ENCODE measurements at regions not wholly inside any gene's neighbourhood (a gene's known extent, or its start where the extent isn't known, plus 50 kb on each side); places are given as distances from the start of the nearest gene placed in this dataset.

- Histone ChIP-seq H3K27ac (ENCODE audit: control insufficient read depth, insufficient read depth, low read length) (no peak overlapping the region), H3K79me2 (ENCODE audit: control insufficient read depth, insufficient read depth, low read length) (no peaks in the 10 kb centered on the region), H3K27me3 (ENCODE audit: control insufficient read depth, extremely low read depth, insufficient read depth, low read length) (peaks cover 3% of the 10 kb centered on the region), H3K4me1 (ENCODE audit: control insufficient read depth, extremely low read depth, insufficient read depth, low read length) (no peaks in the 10 kb centered on the region), H4K20me1 (ENCODE audit: control insufficient read depth, extremely low read depth, insufficient read depth, low read length) (no peaks in the 10 kb centered on the region), H3K9me3 (ENCODE audit: control insufficient read depth, low read depth, low read length) (no peaks in the 10 kb centered on the region), H3K9ac (ENCODE audit: control insufficient read depth, extremely low read depth, insufficient read depth, low read length) (no peak overlapping the region), H3K9me1 (ENCODE audit: control insufficient read depth, extremely low read depth, insufficient read depth, low read length) (no peaks in the 10 kb centered on the region), H3K4me3 (ENCODE audit: control insufficient read depth in 2 of 3, extremely low read depth in 1 of 3, insufficient read depth in 2 of 3, low read depth in 1 of 3, low read length in 3 of 3) (no peak overlapping the region), H3K36me3 (ENCODE audit: control insufficient read depth in 2 of 2, extremely low read depth in 1 of 2, insufficient read depth in 2 of 2, low read length in 2 of 2) (no peaks in the 10 kb centered on the region), H3K4me2 (ENCODE audit: control insufficient read depth, extremely low read depth, insufficient read depth, low read depth, low read length) (no peak overlapping the region), H2AFZ (ENCODE audit: control insufficient read depth, low read length) (no peak overlapping the region)
- DNase-seq (ENCODE audit: low read depth, low spot score) (no peak), FAIRE-seq (no peak)
- TF ChIP-seq EZH2 (IDR thresholded peaks at IDR 0.05; ENCODE audit: low read length) = no peak
- TF ChIP-seq CTCF (optimal IDR thresholded peaks at IDR 0.05 in 1 of 3, IDR thresholded peaks at IDR 0.05 in 1 of 3, conservative IDR thresholded peaks at IDR 0.05 in 1 of 3; ENCODE audit: extremely low read depth in 1 of 3, insufficient read depth in 2 of 3, low read length in 3 of 3) = no peak
- dilution Hi-C loops (cut with MboI; ENCODE audit: extremely low pct_ligation_motif_present, low sequenced_read_pairs) = no loop called here
Measured at GRCh38 chr2:217160103-217160743, 300.4 kb upstream of the TNP1 start.

GRCh38 chr2:217158928-217159327, 299.1 kb upstream of the TNP1 start:
- TF ChIP-seq EZH2 (IDR thresholded peaks at IDR 0.05; ENCODE audit: low read length) (no peak), CTCF (optimal IDR thresholded peaks at IDR 0.05 in 1 of 3, IDR thresholded peaks at IDR 0.05 in 1 of 3, conservative IDR thresholded peaks at IDR 0.05 in 1 of 3; ENCODE audit: extremely low read depth in 1 of 3, insufficient read depth in 2 of 3, low read length in 3 of 3) (no peak)
- no peaks in the 10 kb centered on the region for H3K4me1 ChIP-seq (ENCODE audit: control insufficient read depth, extremely low read depth, insufficient read depth, low read length)
- H3K4me3 ChIP-seq (ENCODE audit: control insufficient read depth in 2 of 3, extremely low read depth in 1 of 3, insufficient read depth in 2 of 3, low read depth in 1 of 3, low read length in 3 of 3) = no peak overlapping the region
- no peak overlapping the region for H3K4me2 ChIP-seq (ENCODE audit: control insufficient read depth, extremely low read depth, insufficient read depth, low read depth, low read length)
- H3K79me2 ChIP-seq (ENCODE audit: control insufficient read depth, insufficient read depth, low read length) = no peaks in the 10 kb centered on the region
- no peaks in the 10 kb centered on the region for H3K36me3 ChIP-seq (ENCODE audit: control insufficient read depth in 2 of 2, extremely low read depth in 1 of 2, insufficient read depth in 2 of 2, low read length in 2 of 2)
- no peaks in the 10 kb centered on the region for H4K20me1 ChIP-seq (ENCODE audit: control insufficient read depth, extremely low read depth, insufficient read depth, low read length)
- peaks cover 3% of the 10 kb centered on the region for H3K27me3 ChIP-seq (ENCODE audit: control insufficient read depth, extremely low read depth, insufficient read depth, low read length)
- no peak overlapping the region for H2AFZ ChIP-seq (ENCODE audit: control insufficient read depth, low read length)
- FAIRE-seq (no peak), DNase-seq (ENCODE audit: low read depth, low spot score) (no peak)
- dilution Hi-C loops (cut with MboI; ENCODE audit: extremely low pct_ligation_motif_present, low sequenced_read_pairs) = no loop called here
- H3K9me3 ChIP-seq (ENCODE audit: control insufficient read depth, low read depth, low read length) = no peaks in the 10 kb centered on the region
- no peak overlapping the region for H3K9ac ChIP-seq (ENCODE audit: control insufficient read depth, extremely low read depth, insufficient read depth, low read length)
- H3K9me1 ChIP-seq (ENCODE audit: control insufficient read depth, extremely low read depth, insufficient read depth, low read length) = no peaks in the 10 kb centered on the region
- H3K27ac ChIP-seq (ENCODE audit: control insufficient read depth, insufficient read depth, low read length) = no peak overlapping the region

Data from keratinocyte (primary cell).